HG03521 (cell line): ENCODE measurements at regions not wholly inside any gene's neighbourhood (a gene's known extent, or its start where the extent isn't known, plus 50 kb on each side); places are given as distances from the start of the nearest gene placed in this dataset.
"Not testable (repeated sequence)": the region's sequence is repeated elsewhere in the genome, so short reads cannot be mapped to it uniquely, and the experiment has no call there.

Experiments
- ATAC-seq: cut with Tn5 transposase; IDR thresholded peaks from one replicate; pipeline ENCODE4 v1.9.1; 2021; ENCODE audit warnings: mild to moderate bottlenecking, moderate library complexity; ENCODE audit not compliant: unreplicated experiment

GRCh38 chr6:90678049-90678779, 91.3 kb upstream of the MAP3K7 start:
- no peak for ATAC-seq

- ATAC-seq: no peak
These were observed 90.6 kb upstream of the MAP3K7 start for GRCh38 chr6:90677440-90677839.

- ATAC-seq: no peak
These were observed 89.8 kb upstream of the MAP3K7 start for GRCh38 chr6:90676516-90677300.

- not testable (repeated sequence) for ATAC-seq
These were observed 88.2 kb upstream of the MAP3K7 start for GRCh38 chr6:90675107-90675506.

- not testable (repeated sequence) for ATAC-seq
These were observed 87.2 kb upstream of the MAP3K7 start for GRCh38 chr6:90674077-90674476.

DNA sequence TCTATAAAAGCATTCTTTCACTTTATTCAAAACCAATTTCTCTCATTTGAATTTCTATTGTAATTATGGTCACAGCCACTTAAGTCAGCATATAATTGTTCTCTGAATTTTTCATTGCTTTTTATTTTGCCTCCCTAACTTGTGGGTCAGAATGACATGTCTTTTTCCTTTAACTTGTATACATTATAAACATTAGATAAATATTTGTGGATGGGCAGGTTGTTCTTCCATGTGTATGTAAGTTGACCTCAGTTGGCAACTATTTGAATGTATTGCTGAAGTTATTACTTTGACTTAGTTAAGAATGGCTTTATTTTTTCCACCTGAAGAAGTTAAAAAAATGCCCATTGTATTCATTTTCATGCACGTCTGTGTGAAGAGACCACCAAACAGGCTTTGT, 83.0 kb upstream of the MAP3K7 start:
- ATAC-seq: no peak

DNA sequence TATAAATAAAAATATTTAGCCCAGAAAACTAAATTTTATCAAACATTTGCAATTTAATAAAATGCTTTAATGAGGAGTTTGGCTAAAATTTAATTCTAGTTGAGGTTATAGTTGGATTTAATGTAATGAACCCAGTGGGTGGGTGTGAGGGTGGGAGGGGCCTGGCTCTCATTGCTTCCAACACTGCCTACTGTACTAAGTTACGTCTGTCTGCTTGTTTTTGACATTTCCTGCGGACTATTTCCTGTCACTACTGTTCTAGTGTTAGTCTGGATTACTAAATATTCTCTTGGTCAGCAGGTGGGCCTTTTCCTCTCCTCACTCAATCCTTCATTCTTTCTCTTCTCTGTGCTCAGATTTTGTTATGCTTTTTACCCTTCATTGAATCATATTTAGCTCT, 82.5 kb upstream of the MAP3K7 start:
- no peak for ATAC-seq

- no peak for ATAC-seq
These were observed 81.3 kb upstream of the MAP3K7 start for GRCh38 chr6:90668141-90668540.

- ATAC-seq: no peak
These were observed 77.0 kb upstream of the MAP3K7 start for GRCh38 chr6:90663873-90664272.

DNA sequence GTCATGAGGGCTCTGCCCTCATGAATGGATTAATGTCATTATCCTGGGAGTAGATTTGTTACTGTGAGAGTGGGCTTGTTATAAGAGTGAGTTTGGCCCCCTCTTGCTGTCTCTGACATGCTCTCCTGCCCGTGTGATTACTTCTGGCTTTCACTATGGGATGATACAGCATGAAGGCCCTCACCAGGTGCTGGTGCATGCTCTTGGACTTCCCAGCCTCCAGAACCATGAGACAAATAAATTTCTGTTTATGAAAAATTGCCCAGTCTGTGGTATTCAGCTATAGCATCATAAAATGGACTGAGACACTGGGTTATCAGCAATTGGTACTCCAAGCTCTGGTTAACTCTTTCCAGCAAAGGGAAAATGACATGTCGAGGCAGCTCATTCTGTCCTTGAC, 76.2 kb upstream of the MAP3K7 start:
- no peak for ATAC-seq

GRCh38 chr6:90660931-90661330, 74.1 kb upstream of the MAP3K7 start:
- no peak for ATAC-seq

- no peak for ATAC-seq
These were observed 71.6 kb upstream of the MAP3K7 start for GRCh38 chr6:90658497-90658896.

DNA sequence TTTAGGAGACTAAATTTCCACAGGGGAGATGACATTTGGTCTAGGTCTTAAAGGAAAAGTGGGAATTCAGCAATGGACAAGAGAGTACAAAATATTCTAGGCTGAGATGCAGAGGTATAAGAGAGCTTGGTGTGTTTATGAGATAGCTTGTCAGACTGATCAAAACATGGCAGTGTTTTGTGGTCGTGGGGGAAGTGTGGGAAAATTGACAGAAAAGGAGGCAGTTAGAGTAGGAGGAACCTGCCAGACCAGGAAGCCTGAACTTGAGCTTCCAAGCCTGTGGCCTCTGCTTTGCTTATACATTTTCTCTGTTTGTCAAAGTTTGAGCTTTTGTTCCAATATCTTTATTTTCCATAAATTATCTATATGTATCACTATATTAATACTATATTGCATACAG, 69.5 kb upstream of the MAP3K7 start:
- no peak for ATAC-seq

GRCh38 chr6:90654806-90655205, 67.9 kb upstream of the MAP3K7 start:
- ATAC-seq: no peak

GRCh38 chr6:90654166-90654565, 67.3 kb upstream of the MAP3K7 start:
- ATAC-seq: no peak

DNA sequence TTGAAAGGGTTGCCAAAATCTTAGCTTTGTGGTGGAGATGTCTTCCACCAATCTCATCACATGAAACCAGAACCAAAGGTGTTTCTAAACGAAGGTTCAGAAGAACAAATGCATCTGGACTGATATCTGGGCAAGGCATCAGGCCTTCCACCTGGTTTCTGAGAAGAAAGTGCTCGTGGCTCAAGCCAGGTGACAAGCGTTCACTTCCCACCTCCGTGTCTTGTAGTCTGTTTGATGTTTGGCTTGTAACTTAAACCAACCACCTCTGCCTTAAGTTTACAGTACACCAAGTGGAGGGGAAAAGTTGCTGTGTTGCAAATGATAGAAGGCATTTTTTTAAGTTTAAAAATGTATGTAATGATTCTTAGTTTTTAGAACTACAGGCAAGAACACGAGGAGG, 66.9 kb upstream of the MAP3K7 start:
- ATAC-seq: no peak

- ATAC-seq: no peak
These were observed 63.4 kb upstream of the MAP3K7 start for GRCh38 chr6:90650041-90650940.

DNA sequence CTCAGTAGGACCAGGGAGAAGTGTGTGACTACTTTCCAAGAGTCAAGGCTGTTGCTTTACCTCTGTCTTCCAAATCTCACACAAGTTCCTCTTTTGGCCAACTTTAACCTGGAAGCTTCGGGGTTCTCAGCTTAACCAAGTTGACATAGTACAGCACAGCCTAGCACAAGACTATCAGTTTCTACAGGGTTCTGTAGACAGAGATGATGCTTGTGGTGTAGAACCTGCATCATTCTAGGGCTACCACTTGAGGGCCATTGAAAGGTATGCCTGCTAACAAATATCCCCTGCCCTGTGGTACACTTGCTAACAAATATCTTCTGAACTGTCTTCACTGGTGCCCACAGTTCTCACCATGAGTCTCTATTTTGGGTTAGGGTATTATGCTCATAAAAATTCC, 62.0 kb upstream of the MAP3K7 start:
- ATAC-seq: no peak

DNA sequence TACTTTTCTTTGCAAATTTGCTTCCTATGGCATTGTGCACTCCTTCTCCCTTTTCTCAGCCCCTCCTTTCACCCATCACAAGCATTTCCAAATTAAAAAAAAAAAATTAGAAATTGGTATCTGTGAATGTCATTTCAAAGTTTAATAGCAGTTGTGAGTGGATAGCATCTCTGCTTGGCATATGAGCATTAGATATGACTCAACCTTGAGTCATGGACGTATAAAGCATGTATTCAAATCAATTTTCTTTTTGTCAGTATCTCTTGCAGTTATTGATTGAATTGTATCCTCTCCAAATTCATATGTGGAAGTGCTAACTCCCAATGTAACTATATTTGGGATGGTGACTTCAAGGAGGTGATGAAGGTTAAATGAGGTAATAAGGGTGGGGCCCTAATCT, 60.1 kb upstream of the MAP3K7 start:
- no peak for ATAC-seq

GRCh38 chr6:90645634-90646033, 58.8 kb upstream of the MAP3K7 start:
- ATAC-seq: no peak

DNA sequence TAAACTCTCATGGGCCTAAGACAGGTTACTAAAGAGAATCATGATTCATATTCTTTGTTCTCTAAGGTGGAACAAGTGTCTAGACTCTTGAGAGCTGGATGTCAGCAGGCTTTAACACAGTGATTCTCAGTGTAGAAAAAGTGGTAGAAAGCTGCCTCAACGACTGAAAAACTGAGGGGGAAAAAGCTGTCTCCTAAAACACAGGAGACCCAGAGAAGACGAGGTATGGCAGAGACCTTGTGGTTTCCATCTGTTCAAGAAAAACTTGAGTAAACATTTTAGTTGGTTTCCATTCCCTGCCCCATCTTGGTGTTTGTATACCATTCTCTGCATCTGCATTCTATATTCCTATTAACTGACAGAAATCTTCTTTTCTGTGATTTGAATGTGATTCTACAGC, 57.6 kb upstream of the MAP3K7 start:
- ATAC-seq: no peak
